Uterus (tissue), 3 donors: ENCODE measurements at regions not wholly inside any gene's neighbourhood (a gene's known extent, or its start where the extent isn't known, plus 50 kb on each side); places are given as distances from the start of the nearest gene placed in this dataset.

ENCODE experiments used
- DNase-seq, 2 donors: peaks; one replicate each; pipeline ENCODE4 v3.0.0-alpha.2; 2019 to 2020
- H3K27ac ChIP-seq, 2 donors: fragments of 200-600 bp; sonication (generic); 1 replicate in 1 of 2; 2 replicates in 1 of 2; pipeline ENCODE4 v1.5.1; 2016 to 2018
- H3K27me3 ChIP-seq, 2 donors: fragments of 200-600 bp; sonication (generic); one replicate each; pipeline ENCODE4 v1.5.1; 2018 to 2019; ENCODE audit warnings: control low read depth in 1 of 2
- H3K36me3 ChIP-seq, 2 donors: fragments of 200-600 bp; sonication (generic); one replicate each; pipeline ENCODE4 v1.5.1; 2019; ENCODE audit warnings: control low read depth in 1 of 2
- H3K4me1 ChIP-seq, 2 donors: fragments of 200-600 bp; sonication (generic); one replicate each; pipeline ENCODE4 v1.5.1; 2018 to 2019; ENCODE audit warnings: control low read depth in 1 of 2
- H3K4me3 ChIP-seq, 2 donors: fragments of 200-600 bp; sonication (generic); 1 replicate in 1 of 2; 2 replicates in 1 of 2; pipeline ENCODE4 v1.5.1; 2018 to 2019; ENCODE audit warnings: mild to moderate bottlenecking in 1 of 2
- H3K9me3 ChIP-seq, 2 donors: fragments of 200-600 bp; sonication (generic); one replicate each; pipeline ENCODE4 v1.5.1; 2019; ENCODE audit warnings: control low read depth in 1 of 2
- CTCF ChIP-seq, 4 experiments: fragments of 200-600 bp in 2 of 4; fragments of 450-650 bp in 2 of 4; sonication (generic) in 2 of 4; IDR thresholded peaks; one replicate each; pipeline ENCODE4 v1.5.1; 2016 to 2019; ENCODE audit warnings: antibody characterized with exemption in 4 of 4, mild to moderate bottlenecking in 2 of 4, moderate library complexity in 1 of 4
- POLR2A ChIP-seq, 2 donors: fragments of 450-650 bp; IDR thresholded peaks; one replicate each; pipeline ENCODE4 v1.6.1; 2016; ENCODE audit warnings: antibody characterized with exemption in 2 of 2, mild to moderate bottlenecking in 1 of 2, moderate library complexity in 1 of 2
- intact Hi-C: fragments of 100-400 bp; cut with DNase I; formaldehyde crosslinking; loops from one replicate; pipeline ENCODE4 v1.15.1; 2023; ENCODE audit warnings: low total_unique reads
- donor health status: DM: yes; HTN: yes; CAD: no.

- Histone ChIP-seq H3K36me3 (no peaks in the 10 kb centered on the region), H3K27me3 (no peaks in the 10 kb centered on the region), H3K4me1 (no peaks in the 10 kb centered on the region), H3K27ac (no peak overlapping the region), H3K4me3 (no peak overlapping the region), H3K9me3 (no peaks in the 10 kb centered on the region)
- no peak for DNase-seq
- intact Hi-C loops = no loop called here
- TF ChIP-seq CTCF (IDR thresholded peaks at IDR 0.05) = peak in 1 of 4 experiments; percentile 11
- TF ChIP-seq POLR2A (IDR thresholded peaks at IDR 0.05) = no peak
Observed at GRCh38 chr3:34387826-34388564, 589.6 kb downstream of the PDCD6IP start.

- no peak for TF ChIP-seq CTCF (IDR thresholded peaks at IDR 0.05)
- no peak for TF ChIP-seq POLR2A (IDR thresholded peaks at IDR 0.05)
- intact Hi-C loops = no loop called here
- no peak overlapping the region for H3K27ac ChIP-seq
Observed at GRCh38 chr3:34388830-34389229, 590.4 kb downstream of the PDCD6IP start.

DNA sequence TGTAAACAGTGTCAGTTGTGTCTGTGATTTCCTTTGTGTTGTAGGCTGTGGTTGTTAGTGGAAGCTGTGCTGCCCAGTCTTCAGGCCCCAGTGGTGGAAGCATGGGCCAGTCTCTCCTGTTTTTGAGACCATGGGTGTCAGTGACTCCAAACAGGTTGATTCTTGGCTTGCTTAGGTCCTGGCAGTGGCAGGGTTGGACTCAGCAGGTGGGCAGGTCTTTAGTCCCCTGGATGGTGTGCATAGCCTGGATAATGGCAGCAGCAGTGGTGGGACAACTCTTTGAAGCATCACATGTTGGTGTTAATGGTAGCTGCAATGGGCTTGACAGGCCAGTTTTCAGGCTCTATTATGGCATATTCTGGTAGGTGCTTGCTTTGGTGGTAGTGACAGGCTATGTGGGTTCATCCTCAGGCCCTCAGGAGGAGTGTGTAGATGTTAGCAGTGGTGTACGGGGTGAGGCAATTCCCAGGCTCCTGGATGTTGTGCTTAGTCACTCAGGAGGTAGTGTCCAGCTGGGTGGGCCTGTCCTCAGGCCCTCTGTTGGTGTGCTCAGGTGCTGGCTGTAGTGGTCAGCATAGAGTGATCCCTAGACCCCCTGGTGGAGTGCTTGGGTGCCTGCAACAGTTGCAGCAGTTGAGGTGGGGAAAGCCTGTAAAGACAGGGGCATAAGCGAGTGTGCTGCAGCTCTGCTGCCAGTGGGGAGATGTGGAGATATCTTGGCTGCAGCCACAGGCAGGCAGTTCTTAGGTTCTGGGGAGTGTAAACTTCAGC lies 596.7 kb downstream of the PDCD6IP start:
- H3K36me3 ChIP-seq = no peaks in the 10 kb centered on the region
- TF ChIP-seq CTCF (IDR thresholded peaks at IDR 0.05) = no peak
- TF ChIP-seq POLR2A (IDR thresholded peaks at IDR 0.05) = no peak
- H3K4me3 ChIP-seq = no peak overlapping the region
- no peak for DNase-seq
- H3K27me3 ChIP-seq = no peaks in the 10 kb centered on the region
- no peaks in the 10 kb centered on the region for H3K9me3 ChIP-seq
- intact Hi-C loops = no loop called here
- no peaks in the 10 kb centered on the region for H3K4me1 ChIP-seq
- no peak overlapping the region for H3K27ac ChIP-seq

More at GRCh38 chr3:34388830-34389229, 590.4 kb downstream of the PDCD6IP start:
- H3K36me3 ChIP-seq = no peaks in the 10 kb centered on the region
- DNase-seq = no peak
- H3K27me3 ChIP-seq = no peaks in the 10 kb centered on the region
- no peaks in the 10 kb centered on the region for H3K9me3 ChIP-seq
- H3K4me3 ChIP-seq = no peak overlapping the region
- H3K4me1 ChIP-seq = no peaks in the 10 kb centered on the region

DNA sequence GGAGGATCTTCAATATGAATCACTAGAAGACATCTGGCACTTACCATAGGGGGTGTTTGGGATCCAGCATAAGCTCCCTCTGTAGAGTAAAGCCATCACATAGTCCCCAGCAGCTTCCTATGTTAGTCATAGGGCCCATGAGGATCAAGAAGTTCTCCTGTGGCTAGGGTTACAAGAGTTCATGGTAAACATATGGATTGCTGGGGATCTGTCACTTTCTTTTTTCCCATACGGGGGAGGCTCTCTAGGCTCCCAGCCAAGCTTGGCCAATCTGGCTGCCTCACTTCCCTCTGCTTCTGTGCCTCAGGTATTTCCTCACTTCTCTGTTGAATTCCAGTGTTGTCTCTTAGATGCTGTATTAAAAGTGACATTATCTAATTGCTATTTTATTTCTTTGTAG lies 597.9 kb downstream of the PDCD6IP start:
- no peaks in the 10 kb centered on the region for H3K27me3 ChIP-seq
- no peak for TF ChIP-seq CTCF (IDR thresholded peaks at IDR 0.05)
- DNase-seq = no peak

GRCh38 chr3:34396956-34397355 lies 598.5 kb downstream of the PDCD6IP start:
- no peaks in the 10 kb centered on the region for H3K27me3 ChIP-seq
- H3K4me3 ChIP-seq = no peak overlapping the region
- H3K9me3 ChIP-seq = no peaks in the 10 kb centered on the region
- DNase-seq = no peak
- intact Hi-C loops = no loop called here
- no peaks in the 10 kb centered on the region for H3K4me1 ChIP-seq
- H3K27ac ChIP-seq = no peak overlapping the region
- H3K36me3 ChIP-seq = no peaks in the 10 kb centered on the region
- no peak for TF ChIP-seq POLR2A (IDR thresholded peaks at IDR 0.05)
- no peak for TF ChIP-seq CTCF (IDR thresholded peaks at IDR 0.05)

More for the DNA sequence above, 597.9 kb downstream of the PDCD6IP start:
- Histone ChIP-seq H3K27ac (no peak overlapping the region), H3K4me3 (no peak overlapping the region), H3K9me3 (no peaks in the 10 kb centered on the region), H3K36me3 (no peaks in the 10 kb centered on the region), H3K4me1 (no peaks in the 10 kb centered on the region)
- intact Hi-C loops = no loop called here
